HFF-Myc (cell line): ENCODE measurements at regions not wholly inside any gene's neighbourhood (a gene's known extent, or its start where the extent isn't known, plus 50 kb on each side); places are given as distances from the start of the nearest gene placed in this dataset.
"Not testable (repeated sequence)": the region's sequence is repeated elsewhere in the genome, so short reads cannot be mapped to it uniquely, and the experiment has no call there.

Experiments
- DNase-seq: peaks from one replicate; pipeline ENCODE4 v3.0.0-alpha.2; 2011; ENCODE audit warnings: low read depth; ENCODE audit errors: extremely low read depth
- H3K4me3 ChIP-seq: replicated peaks from 2 replicates; pipeline ENCODE4 v1.5.1; 2011; ENCODE audit warnings: low read depth, mild to moderate bottlenecking, control low read depth, low read length

DNA sequence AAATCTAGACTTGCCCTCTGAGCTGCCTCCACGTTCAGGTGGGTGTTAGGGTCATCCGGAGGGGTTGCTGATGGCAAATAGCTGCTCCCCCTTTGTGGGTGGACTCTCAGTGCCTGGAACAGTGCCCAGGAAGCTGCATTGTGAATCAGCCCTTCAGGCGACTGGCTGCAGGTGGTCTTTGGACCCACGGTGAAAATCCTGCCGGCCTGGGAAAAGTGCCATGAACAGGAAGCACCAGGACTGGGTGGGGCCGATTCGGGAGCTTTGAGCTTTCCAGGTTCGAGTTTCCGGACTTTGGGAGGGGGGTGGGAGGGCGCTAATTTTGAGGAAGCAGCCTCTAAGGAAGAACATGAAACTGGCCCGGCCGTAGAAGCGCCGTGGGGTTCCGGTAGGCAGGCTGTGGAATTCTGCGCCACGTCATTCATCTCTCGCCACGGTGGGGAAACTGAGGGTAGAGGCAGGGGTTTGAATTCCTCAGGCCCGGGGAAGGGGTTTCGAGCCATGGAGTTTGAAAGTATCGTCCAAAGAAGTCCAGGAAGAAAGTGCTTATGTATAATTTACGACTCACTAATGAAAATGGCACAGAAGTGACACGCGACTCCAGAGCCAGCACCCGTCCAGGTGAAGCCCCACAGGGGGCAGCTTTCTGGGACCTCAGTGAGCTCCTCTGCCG lies 199.4 kb downstream of the BANP start:
- H3K4me3 ChIP-seq, DNase-seq: not testable (repeated sequence)

DNA sequence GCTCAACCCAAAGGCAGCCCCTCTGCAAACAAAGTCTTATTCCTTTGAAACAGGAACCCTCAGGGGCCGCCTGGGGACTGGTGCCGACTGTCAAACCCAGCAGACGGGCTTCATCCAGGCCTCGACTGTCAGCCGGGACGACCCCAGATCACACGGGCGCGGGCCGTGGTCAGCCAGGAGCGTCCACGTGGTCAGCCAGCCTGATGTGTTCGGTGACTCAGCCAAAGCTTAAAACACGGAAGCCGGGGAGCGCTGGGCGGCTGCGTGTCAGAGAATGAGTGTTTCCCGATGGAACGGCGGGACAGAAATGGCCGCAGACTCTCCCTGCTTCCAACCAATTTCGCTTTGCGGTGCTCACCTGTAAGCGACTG lies 199.9 kb downstream of the BANP start:
- not testable (repeated sequence) for H3K4me3 ChIP-seq, DNase-seq

DNA sequence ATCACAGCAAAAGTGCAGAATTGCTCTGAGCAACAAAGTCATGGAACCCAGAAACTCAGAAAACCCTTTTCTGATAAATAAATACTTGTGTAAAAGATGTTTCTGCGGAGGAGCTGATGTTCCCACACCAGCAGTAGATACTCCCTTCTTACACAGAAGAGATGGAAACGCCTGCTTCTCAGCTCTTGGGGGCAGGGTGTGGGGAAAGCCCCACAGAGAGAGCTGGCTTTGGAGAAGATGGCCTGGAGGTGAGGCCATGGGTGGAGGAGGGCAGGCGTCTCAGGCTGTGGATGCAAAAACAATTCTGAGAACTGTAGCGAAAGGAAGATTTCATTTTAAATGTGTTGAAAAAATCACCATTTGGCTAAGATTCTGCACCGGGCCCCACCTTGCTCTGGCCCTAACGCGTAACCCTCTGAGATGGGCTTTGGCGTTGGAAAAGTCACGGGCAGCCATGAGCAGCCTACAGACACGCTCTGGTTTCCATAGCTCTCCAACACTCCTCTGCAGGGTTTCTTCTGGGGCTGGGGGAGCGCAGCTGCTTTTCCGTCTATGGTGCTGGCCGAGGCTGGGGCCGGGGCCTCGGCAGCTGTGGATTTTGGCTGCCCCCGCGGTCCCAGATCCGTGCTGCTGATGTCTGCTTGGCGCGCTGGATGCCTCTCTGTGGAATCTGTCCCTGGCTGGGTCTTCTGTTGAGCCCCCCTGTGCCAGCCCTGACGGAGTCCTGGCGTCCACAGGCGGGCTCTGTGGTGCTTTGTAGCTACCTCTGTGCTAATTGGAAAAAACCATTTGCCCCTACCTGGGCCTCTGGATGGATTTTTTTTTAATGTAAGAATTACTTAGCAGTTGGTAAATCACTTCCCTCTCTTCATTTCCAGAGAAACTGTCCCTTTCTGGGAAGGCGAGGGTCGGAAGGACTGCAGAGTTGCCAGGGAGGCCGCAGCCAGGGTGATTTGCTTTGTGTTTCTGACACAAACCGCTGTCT lies 200.9 kb downstream of the BANP start:
- not testable (repeated sequence) for DNase-seq, H3K4me3 ChIP-seq

DNA sequence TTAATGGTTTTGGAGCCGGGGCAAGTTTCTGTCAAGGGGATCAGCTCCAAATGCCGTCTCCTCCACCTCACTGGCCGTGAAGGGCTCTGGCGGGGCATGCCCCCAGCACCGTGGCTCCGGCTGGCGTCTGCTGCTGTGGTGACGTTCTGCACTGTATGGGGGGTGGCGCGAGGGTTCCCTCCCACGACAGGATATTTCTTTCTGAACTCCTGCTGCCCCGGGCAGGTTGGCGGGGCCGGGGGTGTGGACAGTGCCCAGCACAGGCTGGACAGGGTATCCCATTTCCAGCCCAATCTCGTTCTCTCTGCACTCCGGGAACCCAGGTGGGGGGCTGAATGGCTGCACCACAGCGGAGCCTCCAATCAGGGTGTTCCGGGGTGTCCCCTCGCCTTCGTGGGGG lies 201.6 kb downstream of the BANP start:
- not testable (repeated sequence) for H3K4me3 ChIP-seq, DNase-seq

DNA sequence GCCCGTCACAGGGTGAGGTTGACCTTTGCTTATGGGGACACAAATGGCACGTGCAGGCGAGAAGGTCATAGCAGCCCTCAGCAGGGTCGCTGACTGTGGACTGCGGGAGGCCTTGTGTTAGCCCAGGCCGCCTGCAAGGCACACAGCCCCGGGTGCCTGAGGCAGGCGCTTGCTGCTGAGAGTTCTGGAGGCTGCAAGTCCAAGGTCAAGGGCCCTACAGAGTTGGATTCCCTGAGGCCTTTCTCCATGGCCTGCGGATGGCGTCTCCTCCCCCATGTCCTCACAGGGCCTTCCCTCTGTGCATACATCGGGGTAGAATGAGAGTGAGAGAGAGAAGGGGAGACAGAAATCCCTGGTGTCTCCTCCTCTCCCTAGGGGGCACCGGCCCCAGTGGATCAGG lies 202.3 kb downstream of the BANP start:
- DNase-seq, H3K4me3 ChIP-seq: not testable (repeated sequence)

DNA sequence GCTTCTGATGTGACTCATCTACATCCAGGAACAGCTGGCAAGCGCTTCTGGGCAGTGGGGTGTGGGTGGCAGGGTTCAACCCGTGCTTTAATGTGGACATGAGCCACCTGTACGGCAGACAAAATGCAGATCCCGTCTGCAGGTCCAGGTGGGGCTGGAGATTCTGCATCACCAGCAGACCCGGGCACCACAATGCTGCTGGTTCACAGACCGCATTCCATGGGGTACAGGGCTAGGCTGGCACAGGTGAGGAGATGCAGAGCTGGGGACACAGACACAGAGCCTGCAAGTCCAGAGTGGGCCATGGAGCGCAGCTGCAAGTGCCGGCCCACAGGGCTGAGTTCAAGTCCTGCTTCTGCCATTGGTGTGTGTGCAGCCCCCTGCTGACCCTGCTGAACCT lies 203.7 kb downstream of the BANP start:
- not testable (repeated sequence) for H3K4me3 ChIP-seq

DNA sequence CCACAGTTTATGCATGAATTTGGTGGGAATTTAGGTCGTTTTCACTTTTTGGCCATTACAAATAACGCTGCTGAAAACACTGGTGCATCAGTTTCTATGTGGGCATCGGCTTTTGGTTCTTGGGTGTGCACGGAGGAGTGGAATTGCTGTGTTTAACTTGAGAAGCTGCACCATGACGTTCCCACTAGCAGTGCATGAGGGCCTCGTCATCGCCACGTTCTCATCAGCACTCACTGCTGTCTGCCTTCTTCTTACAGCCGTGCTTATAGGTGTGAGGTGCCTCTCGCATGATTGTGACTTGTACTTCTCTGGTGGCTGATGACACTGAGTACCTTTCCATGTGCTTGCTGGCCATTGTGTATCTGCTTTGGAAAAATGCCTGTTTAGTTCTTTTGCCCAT lies 204.4 kb downstream of the BANP start:
- DNase-seq, H3K4me3 ChIP-seq: not testable (repeated sequence)

More for the DNA sequence above, 203.7 kb downstream of the BANP start:
- not testable (repeated sequence) for DNase-seq

DNA sequence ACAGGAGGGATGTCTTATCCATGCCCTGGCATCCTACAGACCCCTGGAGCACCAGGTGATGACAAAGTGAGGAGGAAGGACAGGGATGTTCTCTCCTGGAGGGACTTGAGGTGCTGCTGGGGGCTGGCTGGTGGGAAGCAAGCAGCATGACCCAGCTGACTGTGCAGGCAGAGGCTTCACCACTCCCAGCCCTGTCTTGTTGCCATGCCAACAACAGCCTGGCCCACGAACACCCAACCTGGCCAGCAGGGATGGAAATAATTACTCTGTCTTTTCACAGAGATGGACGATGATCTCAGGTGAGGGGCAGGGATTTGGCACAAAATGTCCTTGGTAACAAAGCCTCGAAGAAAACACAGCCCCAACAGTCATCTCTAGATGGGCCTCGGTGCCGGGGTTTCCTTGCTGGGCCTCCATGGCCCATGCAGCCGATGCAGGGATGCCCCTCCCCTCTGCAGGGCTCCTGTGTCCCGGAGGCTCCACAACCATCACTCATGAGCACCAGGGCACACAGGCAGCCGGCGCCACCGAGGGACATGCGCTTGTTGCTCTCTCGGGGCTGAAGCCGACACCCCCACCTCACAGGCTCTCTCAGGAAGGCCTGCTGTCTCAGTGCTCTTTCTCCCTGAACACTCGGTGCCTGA lies 205.5 kb downstream of the BANP start:
- H3K4me3 ChIP-seq, DNase-seq: not testable (repeated sequence)

DNA sequence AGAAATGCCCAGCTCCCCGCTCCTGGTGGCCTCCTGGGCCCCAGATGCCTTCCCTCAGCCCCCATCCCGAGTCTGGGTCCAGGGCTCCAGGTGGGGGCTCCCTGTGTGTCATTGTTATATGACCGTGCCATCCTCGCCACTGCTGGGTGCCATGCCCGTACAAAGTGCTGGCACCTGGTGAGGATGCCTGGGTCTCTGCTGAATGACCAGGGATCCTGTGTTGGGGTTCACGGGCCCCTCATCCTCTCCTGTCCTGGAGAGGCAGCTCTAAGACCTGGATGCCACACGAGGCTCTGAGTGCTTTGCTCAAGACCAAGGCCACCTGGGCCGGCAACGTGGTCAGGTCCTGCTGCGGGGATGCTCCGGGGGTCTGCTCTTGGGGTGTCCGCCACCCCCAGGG lies 206.5 kb downstream of the BANP start:
- not testable (repeated sequence) for H3K4me3 ChIP-seq, DNase-seq

DNA sequence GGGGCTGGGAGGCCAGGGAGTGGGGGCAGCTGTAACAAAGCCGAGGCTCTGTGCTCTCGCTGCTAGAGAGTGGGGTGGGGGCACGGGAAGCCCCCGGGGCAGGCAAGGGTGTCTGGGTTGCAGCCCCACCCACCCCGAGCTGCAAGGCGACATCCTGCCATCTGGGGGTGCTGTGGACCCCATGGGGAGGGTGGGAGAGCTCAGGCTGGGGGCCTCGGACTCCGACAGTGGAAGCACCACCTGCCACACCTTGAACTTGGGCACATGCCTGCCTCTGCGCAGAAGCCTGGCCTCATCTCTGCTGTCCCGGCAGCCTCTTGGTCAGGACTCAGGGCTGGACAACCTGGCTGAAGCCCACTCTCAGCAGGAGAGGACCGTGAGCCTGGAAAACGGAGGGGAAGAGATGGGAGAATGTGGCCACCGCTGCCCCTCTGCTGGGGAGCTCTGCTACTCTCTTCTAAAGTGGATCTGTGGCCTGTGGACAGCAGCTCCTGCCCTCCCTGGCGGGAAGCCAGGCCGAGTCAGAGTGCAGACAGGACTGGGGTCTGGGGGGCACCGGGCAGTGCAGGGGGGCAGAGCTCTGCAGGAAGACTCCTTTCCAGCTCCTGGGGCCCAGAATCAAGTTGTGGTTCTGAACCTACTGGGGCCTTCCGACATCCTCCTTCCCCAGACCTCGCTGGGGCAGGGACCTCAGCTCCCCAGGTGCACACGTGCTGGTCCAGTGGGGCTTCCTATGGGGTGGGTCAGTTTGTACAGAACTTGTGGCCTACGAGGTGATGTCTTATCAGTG lies 207.2 kb downstream of the BANP start:
- not testable (repeated sequence) for DNase-seq, H3K4me3 ChIP-seq

DNA sequence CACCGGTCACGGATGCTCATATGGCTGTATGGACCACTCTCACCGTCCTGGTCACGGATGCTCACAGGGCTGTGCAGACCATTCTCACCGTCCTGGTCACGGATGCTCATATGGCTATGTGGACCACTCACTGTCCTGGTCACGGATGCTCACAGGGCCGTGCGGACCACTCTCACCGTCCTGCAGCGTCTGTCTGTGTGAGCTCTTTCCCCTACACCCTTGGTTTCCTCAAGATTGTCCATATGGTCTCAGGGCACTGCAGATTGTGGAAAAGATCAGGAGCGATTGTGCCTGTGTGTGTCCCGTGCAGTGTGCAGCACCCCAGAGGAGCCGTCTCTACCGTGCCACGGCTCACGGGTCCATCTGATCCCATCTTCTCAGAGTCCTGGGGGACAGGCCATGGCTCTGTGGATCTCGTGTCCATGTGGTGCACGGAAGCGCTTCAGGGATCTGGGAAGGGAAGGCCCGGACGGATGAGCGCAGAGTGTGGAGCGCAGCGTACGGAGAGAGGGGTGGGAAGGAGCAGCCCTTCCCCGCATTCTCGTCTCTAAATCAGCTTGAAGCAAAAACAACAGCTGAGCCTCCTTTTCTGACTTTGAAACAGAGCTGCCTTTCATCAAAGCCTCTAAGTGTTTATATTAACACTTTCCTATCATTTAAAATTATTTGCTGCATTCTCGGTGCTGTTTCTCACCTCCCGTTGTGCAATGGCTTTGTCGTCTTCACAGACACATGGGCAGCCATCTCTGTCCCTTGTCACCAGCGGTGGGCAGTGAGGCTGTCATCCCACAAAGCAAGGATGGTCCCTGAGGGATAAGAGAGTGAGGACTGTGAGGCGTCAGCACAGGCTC lies 208.0 kb downstream of the BANP start:
- H3K4me3 ChIP-seq, DNase-seq: not testable (repeated sequence)

DNA sequence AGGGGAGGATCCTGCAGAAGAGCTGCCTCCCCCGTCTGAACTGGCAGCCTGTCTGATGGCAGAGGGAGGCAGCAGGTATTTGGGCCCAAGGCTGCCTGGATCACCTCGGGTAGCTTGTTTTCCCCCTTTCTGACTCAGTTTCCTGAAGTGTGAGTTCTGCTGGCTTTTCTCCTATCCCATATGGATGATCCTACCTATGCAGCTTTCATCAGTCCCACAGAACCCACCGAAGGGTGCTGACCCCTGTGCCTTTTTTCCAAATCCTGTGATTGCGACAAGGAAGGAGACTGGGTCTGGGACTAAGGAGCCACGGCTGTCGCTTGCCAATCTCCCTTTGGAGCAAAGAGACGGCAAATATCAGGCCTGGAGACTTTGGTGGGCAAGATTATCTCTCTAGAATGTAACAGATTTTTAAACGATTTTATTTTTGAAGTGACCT lies 208.7 kb downstream of the BANP start:
- not testable (repeated sequence) for DNase-seq, H3K4me3 ChIP-seq

DNA sequence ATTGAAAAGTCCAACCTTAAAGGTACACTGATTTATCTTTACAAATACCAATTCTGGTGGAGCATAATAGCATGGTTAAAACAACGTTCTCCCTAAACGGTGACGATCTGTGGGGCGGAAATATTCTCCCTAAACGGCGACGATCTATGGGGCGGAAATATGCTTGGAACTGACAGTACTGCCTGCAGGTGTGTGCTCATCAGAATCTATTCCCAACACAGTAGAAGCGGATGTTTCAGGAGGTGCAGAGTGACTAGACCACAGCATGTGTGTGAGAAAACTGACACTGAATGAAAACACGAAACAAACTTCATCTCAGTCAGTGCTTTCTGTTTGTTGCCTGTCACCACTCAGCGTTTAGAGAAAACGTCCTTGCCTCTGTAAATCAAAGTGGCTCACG lies 210.0 kb downstream of the BANP start:
- not testable (repeated sequence) for H3K4me3 ChIP-seq, DNase-seq

DNA sequence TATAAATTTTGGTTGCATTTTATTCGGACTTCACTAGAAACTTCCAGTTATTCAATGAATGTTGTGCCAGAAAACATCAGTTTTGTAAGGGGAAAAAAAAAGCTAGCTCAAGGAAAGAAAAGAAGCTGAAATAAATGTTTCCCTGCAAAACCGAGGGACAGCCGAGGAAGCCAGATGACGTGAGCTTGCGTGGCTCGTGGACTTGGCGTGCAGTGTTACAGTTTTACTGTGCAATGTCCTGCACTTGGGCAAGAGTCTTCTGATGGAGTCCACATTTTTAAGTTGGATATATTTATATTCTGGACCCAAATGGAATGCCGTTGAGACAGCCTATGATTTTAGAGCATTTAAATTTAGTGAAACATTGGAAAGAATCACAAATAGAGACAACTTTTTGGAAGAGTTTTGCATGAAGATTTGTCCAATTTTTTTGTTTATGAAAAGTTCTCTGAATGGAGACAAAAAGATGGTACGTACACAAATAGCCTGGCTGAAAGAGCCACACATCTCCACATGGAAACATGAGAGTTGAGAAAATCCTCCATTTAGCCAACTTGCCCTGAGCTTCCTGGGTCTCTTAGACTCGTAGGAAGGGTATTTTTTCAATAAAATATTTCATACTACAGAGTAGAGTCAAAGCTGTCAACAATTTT lies 210.5 kb downstream of the BANP start:
- H3K4me3 ChIP-seq, DNase-seq: not testable (repeated sequence)

DNA sequence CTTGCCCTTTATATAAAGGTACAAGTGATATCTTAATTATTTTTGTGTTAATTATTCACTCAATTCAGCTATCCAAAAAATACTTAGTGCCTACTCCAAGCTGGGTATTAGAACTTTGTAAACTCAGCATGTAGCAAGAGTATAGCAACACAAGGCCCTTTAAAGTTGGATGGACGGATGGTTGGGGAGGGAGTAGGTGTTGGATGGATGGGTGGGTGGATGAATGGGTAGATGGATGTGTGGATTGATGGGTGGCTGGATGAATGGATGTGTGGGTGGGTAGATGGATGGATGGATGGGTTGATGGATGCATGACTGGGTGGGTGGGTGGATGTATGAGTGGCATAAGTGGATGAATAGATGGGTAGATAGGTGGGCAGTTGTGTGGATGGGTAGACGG lies 211.5 kb downstream of the BANP start:
- DNase-seq, H3K4me3 ChIP-seq: not testable (repeated sequence)

DNA sequence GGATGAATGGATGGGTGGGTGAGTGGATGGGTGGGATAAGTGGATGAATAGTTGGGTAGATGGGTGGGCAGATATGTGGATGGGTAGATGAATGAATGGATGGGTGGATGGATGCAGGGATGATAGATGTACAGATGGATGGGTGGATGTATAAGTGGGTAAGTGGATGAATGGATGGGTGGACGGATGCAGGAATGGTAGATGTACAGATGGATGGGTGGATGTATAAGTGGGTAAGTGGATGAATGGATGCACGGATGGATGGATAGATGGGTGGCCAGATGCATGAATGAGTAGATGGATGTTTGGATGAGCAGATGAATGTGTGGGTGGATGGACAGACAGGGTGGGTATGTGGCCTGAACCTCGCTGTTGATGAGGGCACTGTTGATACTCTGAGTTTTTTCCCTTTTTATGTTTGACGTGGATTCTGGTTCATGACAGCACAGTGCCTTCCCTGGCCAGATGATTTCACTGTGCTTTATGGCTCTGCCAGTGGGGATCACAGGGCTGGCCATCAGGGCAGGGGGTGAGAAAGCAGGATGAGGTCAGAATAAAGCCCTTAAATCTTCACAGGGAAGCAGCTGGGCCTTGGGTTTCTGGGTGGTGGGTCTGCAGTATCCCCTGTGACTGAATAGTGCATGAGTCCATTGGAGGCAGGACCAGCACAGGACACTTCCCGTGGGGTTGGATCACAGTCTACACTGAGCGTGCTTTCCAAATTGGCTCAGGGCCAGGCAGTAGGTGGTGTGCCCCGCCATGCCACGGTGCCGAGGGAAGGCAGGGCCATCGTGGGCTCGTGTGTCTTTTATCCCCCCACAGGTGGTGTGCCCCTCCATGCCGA lies 213.2 kb downstream of the BANP start:
- not testable (repeated sequence) for DNase-seq, H3K4me3 ChIP-seq
